ENCODE measurements at regions not wholly inside any gene's neighbourhood (a gene's known extent, or its start where the extent isn't known, plus 50 kb on each side); places are given as distances from the start of the nearest gene placed in this dataset.
"Not testable (repeated sequence)": the region's sequence is repeated elsewhere in the genome, so short reads cannot be mapped to it uniquely, and the experiment has no call there.

DNA sequence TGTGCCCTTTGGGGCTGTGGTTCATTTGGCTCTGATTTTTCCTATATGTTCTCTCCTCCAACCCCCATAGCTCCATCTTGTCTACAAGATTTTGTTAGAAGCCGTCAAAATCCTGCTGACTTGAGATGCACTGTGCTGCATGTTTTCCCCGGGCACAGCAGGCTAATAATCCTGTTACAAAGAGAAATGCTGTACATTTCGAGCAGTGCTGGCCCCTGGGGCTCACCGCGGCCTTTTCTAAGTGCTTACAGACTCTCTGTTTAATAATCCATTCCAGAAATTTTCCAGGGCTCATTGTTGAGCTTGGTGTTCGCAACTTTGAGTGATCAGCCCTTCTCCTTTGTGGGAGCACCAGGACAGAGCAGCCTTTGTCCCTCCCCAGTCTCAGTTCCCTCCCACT, 158.6 kb downstream of the OR4F15 start:
- TF ChIP-seq ZFP30, RARB, SNAI2 (CRISPR knock-in tag; IDR thresholded peaks at IDR 0.05): not testable (repeated sequence)
- TF ChIP-seq, protein P1, sequence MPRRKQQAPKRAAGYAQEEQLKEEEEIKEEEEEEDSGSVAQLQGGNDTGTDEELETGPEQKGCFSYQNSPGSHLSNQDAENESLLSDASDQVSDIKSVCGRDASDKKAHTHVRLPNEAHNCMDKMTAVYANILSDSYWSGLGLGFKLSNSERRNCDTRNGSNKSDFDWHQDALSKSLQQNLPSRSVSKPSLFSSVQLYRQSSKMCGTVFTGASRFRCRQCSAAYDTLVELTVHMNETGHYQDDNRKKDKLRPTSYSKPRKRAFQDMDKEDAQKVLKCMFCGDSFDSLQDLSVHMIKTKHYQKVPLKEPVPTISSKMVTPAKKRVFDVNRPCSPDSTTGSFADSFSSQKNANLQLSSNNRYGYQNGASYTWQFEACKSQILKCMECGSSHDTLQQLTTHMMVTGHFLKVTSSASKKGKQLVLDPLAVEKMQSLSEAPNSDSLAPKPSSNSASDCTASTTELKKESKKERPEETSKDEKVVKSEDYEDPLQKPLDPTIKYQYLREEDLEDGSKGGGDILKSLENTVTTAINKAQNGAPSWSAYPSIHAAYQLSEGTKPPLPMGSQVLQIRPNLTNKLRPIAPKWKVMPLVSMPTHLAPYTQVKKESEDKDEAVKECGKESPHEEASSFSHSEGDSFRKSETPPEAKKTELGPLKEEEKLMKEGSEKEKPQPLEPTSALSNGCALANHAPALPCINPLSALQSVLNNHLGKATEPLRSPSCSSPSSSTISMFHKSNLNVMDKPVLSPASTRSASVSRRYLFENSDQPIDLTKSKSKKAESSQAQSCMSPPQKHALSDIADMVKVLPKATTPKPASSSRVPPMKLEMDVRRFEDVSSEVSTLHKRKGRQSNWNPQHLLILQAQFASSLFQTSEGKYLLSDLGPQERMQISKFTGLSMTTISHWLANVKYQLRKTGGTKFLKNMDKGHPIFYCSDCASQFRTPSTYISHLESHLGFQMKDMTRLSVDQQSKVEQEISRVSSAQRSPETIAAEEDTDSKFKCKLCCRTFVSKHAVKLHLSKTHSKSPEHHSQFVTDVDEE (CRISPR knock-in tag; IDR thresholded peaks at IDR 0.05): not testable (repeated sequence)
- TF ChIP-seq, protein P2, sequence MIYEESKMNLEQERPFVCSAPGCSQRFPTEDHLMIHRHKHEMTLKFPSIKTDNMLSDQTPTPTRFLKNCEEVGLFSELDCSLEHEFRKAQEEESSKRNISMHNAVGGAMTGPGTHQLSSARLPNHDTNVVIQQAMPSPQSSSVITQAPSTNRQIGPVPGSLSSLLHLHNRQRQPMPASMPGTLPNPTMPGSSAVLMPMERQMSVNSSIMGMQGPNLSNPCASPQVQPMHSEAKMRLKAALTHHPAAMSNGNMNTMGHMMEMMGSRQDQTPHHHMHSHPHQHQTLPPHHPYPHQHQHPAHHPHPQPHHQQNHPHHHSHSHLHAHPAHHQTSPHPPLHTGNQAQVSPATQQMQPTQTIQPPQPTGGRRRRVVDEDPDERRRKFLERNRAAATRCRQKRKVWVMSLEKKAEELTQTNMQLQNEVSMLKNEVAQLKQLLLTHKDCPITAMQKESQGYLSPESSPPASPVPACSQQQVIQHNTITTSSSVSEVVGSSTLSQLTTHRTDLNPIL (CRISPR knock-in tag; IDR thresholded peaks at IDR 0.05; ENCODE audit: low read depth): not testable (repeated sequence)
- TF ChIP-seq, protein P3, sequence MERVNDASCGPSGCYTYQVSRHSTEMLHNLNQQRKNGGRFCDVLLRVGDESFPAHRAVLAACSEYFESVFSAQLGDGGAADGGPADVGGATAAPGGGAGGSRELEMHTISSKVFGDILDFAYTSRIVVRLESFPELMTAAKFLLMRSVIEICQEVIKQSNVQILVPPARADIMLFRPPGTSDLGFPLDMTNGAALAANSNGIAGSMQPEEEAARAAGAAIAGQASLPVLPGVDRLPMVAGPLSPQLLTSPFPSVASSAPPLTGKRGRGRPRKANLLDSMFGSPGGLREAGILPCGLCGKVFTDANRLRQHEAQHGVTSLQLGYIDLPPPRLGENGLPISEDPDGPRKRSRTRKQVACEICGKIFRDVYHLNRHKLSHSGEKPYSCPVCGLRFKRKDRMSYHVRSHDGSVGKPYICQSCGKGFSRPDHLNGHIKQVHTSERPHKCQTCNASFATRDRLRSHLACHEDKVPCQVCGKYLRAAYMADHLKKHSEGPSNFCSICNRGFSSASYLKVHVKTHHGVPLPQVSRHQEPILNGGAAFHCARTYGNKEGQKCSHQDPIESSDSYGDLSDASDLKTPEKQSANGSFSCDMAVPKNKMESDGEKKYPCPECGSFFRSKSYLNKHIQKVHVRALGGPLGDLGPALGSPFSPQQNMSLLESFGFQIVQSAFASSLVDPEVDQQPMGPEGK (CRISPR knock-in tag; IDR thresholded peaks at IDR 0.05; ENCODE audit: borderline replicate concordance): not testable (repeated sequence)
